GM12872 (cell line): ENCODE measurements at regions not wholly inside any gene's neighbourhood (a gene's known extent, or its start where the extent isn't known, plus 50 kb on each side); places are given as distances from the start of the nearest gene placed in this dataset.

Experiments
- CTCF ChIP-seq: IDR thresholded peaks from 3 replicates; pipeline ENCODE4 v1.5.1; 2011; ENCODE audit warnings: low read depth, mild to moderate bottlenecking, low read length, moderate library complexity; ENCODE audit not compliant: insufficient read depth

GRCh38 chr10:78502210-78502936, 468.7 kb downstream of the RPS24 start:
- no peak for TF ChIP-seq CTCF

- no peak for TF ChIP-seq CTCF
Observed at GRCh38 chr10:78504181-78504580, 470.5 kb downstream of the RPS24 start.

DNA sequence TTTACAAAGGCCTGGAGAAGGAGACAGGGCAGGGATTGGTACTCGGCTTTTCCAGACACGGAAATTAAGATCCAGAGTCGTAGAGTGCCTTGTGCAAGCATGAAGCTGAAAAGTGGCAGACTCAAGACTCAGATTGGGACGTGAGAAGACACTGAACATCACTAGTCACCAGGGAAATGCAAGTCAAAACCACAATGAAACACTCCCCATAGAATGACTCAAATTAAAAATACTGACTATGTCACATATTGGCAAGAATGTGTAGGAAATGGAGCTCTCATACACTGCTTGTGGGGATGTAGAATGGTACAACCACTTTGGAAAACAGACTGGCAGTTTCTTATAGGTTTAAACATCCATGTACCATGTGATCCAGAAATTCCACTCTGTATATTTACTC, 472.0 kb downstream of the RPS24 start:
- no peak for TF ChIP-seq CTCF

DNA sequence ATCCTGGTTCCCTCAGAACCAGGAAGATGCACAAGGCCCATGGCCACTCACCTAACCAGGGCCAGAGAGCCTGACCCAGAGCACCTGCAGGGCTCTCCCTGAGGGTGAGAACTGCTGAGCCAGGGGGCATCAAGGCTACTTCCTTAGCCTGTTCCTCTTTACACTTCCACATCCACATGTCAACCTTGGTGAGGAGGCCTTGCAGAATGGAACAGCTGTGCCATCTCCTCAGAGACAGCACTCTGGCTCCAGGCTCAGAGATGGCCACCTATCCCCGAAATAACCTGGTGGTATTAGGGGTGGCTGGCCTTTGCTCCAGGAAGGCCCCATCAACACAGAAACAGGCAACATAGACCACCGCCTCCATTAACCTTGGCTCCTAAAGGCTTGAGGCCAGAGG, 473.0 kb downstream of the RPS24 start:
- no peak for TF ChIP-seq CTCF

- TF ChIP-seq CTCF = no peak
Observed at GRCh38 chr10:78507510-78508160, 474.0 kb downstream of the RPS24 start.

GRCh38 chr10:78508955-78509748, 475.5 kb downstream of the RPS24 start:
- no peak for TF ChIP-seq CTCF

DNA sequence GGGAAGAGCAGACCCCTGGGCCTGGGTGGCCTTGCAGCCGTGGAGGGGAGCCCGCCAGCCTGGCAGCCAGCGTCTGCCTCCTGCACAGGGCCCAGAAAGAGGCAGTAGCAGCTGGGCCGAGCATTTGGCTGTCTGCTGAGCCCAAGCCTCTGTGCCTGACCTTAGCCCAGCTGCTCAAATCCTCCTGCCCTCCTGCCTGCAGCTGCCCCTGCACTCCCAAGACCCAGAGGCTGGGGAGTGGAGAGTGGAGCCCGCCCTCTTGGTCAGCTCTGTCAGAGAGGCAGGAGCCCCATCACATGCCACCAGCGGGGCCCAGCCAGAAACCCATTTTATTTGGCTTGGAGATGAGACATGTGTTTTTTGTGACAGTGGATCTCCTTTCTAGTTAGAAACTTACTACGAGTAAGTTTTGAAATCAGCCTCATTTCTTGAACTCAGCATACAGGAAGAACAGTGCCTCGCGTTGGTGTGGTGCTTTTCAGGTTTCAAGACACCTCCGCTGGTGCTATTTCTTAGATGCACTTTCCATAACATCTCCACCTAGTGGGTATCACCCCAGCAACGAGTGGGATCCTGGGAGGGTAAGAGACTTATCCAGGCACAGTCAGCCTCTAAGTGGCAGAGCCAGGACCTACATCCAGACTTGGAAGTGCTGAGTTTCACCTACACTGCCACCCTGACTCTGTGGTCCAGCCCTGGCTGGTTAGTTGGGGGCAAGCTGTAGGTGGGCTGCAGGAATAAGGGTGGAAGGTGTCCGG, 477.1 kb downstream of the RPS24 start:
- TF ChIP-seq CTCF = no peak
